HG03064 (cell line): ENCODE measurements at regions not wholly inside any gene's neighbourhood (a gene's known extent, or its start where the extent isn't known, plus 50 kb on each side); places are given as distances from the start of the nearest gene placed in this dataset.

Experiments used
- ATAC-seq: cut with Tn5 transposase; IDR thresholded peaks from one replicate; pipeline ENCODE4 v1.9.1; 2021; ENCODE audit warnings: low read depth; ENCODE audit not compliant: unreplicated experiment

DNA sequence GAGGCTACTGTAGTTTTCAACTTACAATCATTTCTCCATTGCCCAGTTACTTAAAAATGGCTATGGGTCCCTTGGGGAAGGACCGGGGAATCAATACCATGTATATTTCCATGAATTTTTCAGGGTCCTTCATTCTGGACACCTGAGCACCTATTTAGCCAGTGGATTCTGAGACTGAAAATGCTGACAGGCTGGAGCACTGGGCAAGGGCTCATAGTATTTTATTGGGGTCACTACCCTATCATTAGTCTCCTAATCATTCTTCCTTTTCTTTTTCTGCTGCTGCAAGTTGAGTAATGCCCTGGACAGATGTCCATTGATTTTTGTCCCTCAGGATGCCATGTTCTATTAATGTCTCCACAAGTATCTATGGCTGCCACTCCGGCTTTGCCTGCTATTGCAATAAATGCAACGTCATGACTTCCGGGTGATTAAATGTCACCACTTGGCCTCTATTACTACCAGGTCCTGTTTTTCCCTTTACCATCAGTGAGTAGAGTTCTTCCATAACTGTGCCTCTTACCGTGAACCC is 279.3 kb upstream of the FBXL7 start:
- ATAC-seq, result no peak

DNA sequence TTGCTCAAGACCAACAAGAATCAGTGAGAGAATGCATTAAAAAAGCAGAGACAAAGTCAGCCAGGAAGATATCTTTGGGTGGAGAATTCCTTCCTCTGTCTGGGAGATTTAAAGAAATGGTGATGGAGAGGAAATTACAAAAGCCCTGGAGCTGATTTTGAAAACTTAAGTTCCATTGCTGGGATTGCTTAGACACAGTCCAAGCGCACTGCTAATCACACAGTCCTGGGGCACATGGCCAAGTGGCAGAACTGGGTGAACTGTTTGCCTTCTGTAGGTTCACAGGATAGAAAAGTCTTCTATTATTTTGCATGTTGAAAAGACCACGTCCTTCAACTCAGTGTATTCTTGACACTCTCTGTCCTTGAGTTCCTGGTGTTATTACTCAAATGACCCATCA is 284.9 kb upstream of the FBXL7 start:
- ATAC-seq, result no peak

DNA sequence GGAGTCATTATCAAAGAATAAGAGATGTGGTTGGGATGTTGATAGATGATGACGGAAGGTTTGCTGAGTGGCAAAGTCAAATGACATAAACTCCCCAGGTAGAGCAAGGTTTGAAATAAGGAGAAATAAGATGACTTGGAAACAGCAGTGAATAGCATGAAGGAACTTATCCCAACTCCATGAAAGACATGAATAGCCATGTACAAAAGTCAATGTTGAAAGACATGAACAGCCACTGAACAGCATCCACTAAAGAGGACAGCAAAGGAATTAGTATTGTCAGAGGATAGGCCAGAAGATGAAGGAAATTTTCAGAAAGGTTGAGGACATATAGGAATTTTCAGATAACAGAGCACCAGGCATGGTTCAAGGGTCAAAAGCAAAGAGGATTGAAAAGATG is 286.0 kb upstream of the FBXL7 start:
- ATAC-seq, result no peak

DNA sequence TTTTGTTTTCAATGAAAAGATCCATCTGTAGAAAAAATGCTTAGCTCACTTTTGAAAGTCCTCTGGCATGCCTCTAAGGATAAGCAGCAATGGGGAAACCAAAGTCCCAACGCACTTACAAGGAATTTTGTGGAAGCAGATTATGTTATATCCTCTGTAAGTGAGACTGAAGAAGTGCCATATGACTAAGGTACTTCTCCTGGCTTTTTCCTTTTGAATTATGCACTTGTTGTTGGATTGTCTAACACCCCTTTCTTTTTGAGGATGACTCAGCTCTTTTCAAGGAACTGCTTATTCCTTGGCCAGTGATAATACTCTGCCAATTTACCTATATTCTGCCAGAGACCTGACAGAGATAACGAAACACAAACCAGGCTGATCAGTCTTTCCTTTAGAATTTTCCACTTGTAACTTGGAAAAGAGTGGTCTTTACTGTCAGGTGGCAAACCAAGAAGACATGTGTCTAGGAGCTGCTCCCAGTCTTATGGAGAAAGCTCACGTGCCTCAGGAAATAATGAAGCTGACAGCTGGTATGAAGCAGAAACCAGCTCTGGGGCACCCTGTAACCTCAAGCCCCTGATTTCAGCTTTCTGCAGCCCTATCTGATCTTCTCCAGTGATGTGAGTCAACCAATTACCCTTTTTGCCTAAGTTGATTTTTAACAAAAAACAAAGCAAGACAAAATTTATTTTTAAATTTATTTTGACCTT is 290.8 kb upstream of the FBXL7 start:
- ATAC-seq, result no peak

DNA sequence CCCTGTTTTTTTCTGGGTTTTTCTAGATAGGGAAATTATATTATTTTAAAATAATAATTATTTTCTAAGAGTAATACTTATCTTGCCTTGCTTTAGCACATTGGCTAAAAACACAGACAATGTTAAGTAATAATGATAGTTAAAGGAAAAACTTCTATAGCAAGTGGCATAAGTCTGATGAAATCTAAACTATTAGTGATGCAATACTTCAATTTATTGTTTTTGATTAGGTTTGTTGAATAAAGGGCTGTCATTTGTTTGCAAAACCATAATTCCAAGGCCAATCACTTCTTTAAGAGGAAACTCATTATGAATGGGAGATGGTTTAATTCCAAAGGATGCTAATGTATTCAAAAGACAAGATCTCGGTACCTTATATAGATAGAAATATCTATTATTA is 293.8 kb upstream of the FBXL7 start:
- ATAC-seq, result no peak

DNA sequence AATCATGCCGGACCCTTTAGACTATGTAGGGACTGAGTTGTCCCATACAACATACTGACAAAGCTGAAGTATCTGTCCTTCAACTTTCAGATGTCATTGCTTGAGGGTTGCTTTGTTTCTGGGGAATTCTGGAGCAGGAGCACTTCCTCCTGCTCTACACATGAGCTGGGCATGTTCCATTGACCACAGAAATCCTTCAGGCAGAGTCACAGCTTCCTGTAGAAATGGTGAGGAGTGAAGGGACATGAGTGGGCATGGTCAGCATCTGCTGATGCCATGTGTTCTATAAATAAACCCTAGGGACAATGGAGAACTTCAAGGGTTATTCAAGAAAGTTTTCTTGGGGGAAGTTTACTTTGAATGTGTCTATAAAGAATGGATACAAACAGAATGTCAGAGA is 296.6 kb upstream of the FBXL7 start:
- no peak for ATAC-seq

DNA sequence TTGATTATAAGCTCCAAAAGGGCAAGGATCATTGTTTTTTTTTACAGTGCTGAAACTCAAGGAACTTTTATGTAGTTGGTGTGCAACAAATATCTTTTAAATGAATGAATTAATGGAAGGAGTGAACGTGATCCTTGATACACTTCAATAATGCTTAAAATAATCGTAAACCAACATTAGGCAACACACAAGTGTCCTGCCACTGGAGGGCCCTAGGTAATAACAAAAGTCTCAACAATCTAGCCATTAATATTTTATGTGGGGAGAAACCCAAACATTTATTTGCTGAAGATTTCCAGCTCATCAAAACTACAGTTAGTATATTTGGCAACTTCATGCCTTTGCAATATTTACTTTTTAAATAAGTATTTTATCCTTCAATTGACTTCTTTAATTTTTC is 309.0 kb upstream of the FBXL7 start:
- no peak for ATAC-seq

DNA sequence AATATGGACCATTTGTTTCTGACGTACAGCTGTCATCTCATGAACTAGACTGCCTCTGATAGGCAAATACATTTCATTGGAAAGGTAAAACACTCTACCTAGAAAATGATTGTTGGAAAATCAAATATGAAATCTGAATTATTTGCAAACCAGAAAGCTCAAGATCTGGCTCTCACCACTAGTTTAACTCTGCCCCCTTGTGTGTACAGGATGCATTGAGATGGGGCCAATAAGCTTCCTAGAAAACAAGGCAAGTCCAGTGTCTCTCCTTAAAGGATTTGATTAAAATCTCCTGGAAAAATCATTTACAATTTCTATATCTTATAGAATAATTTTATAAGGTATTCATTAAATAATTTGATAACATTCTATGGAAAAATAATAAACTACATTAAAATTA is 311.9 kb upstream of the ANKH start:
- no peak for ATAC-seq

DNA sequence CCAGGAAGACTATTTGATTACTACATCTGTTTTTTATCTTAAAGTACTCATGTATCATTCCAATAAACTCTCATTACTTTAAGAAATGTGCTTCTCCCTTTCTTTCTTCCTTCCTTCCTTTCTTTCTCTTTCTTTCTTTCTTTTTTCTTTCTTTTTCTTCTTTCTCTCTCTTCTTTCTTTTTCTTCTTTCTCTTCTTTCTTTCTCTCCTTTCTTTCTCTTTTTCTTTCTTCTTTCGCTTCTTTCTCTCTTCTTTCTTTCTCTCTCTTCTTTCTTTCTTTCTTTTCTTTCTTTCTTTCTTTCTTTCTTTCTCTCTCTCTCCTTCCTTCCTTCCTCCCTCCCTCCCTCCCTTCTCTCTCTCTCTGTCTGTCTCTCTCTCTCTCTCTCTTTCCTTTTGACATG is 298.6 kb upstream of the ANKH start:
- no peak for ATAC-seq

DNA sequence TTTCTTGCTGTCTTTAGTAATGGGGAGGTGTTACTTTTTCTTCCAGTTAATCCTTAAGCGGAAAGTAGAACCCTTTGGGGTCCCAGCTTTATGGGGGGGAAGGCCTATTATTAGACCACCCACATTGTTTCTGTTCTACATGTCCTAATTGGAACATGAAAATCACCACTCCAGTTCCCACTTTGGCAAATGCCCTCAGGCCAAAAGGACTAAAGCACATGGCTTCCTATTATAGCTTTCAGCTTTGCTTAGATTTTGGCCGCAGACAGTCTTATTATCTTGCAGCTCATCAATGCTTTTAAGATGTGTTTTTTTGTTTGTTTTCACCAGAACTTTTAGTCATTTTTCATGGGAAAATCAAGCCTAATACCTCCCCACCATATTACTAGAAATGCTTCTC is 296.8 kb upstream of the ANKH start:
- ATAC-seq, result no peak

DNA sequence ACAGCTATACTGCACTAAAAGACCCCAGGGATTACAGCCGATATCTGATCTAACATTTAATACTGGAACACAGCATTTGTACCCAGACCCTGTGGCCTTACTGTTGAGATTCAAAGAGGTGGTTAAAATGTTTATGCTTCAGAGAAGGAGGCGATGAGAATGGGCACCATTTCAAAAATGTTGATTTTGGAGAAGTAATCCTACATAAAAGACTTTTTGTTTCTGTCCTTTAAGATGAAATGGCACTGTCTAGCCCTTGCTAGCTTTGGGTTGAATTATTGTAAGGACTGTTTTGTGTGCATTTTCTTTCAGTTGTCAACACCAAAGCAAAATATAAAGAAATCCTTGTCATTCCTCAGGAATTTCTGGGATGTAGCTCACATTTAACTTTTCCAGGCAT is 288.5 kb upstream of the ANKH start:
- ATAC-seq, result no peak

DNA sequence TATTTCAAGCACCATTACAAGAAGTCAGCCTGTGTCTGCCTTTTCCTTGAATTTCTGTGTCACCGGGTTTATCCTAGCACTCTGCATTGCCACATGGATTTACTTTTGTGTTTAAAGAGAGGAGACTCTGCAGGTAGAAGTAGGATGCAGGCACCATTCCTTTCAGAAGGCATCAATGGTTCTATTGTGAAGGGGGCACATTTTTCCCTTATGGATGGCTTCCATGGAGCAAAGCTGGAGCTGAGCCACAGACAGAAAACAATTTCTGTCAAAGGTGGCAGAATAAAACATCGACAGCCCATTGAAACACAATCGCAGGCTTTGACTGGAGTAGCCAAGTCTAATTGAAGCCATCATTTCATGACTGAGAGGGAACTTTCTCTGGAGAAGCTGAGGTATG is 288.0 kb upstream of the ANKH start:
- ATAC-seq, result no peak

DNA sequence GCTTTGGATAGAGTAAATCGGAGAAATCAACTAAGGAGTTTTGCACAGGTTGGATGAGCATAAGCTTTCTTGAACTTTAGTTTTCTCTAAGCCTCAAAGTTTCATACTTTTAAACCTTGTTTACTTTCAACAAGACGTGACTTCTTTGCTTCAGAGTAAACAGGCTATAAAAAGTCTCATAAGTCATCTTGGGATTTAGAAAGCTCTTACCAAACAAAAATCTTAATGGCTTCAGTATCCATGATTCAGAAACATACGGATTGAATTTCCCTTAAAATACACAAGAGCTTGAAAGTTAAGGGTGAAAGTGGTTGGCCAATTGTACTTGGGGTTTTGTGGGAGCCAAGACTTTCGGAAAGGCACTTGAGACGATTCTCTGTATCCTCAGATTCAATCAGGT is 270.9 kb upstream of the ANKH start:
- ATAC-seq, result no peak

DNA sequence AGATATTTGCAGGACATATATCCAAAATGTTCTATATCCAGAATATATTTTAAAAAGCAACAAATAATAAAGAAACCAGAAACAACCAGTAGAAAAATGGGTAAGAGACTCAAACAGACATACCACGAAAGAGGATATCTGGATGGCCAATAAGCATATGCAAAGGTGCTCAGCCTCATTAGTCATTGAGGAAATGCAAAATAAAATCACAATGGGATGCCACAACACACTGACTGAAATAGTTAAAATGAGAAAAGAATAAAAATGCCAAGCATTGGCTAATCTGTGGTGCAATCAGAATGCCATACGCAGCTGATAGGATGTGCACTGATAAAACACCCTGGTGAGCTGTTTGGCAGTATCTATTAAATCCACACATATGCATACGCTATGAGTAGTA is 265.8 kb upstream of the ANKH start:
- ATAC-seq, result no peak

DNA sequence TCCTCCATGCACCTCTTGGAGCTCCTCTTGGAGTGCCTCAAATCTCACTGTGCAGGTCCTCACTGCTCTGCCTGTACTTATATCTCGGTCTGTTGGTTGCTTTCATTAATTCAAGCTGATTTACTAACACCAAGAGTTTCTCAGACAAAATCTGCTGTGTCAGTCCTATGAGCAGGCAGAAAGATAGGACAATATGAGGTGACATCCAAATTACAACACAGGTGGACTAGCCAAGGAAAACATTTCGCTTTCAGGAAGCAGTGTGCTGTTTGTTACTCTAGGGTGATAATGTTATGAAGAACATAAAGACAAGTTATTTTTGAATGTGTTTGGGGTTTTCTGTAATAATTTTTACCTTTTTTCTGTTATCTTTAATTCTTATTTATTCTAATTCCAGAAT is 264.1 kb upstream of the ANKH start:
- no peak for ATAC-seq

DNA sequence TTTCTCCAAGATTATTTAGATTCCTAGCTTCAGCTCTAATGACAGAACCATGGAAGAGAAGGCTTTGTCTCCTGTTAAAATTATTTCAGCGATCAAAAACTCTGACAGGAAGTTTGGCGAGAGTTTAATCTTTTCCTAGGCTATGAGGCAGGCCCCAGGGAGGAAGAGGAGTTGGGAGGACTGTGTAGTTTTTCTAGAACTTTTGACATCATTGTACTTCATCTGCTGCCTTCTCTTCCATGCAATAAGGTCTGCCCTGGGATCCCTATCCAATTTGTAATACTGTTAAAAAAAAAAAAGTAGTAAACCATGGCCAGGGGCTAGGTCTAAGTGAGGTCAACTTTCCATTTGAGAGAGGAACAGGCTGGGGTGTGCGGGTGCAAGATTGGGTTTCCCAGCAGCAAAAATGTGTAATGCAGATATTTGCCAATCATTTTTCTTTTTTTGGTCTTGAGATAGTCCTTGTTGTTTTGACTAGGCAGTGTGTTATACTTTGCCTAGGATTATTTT is 261.9 kb upstream of the ANKH start:
- ATAC-seq, result no peak

DNA sequence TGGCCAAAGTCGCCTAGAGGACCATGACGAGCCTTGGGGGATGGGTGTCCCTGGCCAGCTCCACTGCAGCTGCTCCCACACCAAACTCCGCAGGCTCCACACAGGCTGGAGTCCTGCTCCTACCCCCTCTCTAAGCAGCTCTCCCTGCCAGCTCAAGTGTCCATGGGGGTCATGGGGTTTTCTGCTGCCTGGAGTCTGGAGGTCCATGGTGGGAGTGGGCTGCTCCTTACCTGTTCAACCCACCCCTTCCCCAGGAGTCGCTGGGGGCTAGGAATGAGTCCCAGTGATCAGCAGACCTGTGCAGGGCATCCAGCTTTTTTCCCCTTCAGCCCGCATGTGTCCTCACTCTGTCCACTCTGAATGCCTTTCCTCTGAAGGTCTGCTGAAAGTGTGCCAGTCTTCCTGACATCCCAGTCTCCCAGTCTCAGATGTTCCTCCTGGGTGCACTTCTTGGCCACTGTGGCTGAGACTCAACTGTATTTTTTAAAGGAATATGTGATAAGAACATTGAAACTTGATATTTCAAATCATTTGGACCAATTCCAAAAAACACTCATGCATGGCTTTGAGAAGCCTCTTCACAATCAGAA is 261.3 kb upstream of the ANKH start:
- ATAC-seq, result no peak

DNA sequence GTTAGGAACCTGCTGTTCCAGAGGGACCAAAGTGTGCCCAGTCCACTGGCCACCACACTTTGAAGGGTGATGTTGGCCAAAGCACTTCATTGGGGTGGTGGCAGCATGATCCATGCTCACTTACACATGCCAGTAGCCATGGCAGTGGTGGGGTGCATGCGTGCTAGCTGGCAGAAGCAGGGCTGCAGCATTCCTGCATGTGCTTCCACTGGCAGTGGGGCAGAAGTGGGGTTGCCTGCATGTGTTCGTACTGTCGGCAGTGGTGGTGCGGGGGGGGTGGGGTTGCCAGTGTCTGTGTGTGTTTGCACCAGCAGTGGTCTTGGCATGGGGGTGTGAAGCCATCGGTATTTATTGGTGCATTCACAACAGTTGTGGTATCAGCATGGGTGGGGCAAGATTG is 260.3 kb upstream of the ANKH start:
- no peak for ATAC-seq

DNA sequence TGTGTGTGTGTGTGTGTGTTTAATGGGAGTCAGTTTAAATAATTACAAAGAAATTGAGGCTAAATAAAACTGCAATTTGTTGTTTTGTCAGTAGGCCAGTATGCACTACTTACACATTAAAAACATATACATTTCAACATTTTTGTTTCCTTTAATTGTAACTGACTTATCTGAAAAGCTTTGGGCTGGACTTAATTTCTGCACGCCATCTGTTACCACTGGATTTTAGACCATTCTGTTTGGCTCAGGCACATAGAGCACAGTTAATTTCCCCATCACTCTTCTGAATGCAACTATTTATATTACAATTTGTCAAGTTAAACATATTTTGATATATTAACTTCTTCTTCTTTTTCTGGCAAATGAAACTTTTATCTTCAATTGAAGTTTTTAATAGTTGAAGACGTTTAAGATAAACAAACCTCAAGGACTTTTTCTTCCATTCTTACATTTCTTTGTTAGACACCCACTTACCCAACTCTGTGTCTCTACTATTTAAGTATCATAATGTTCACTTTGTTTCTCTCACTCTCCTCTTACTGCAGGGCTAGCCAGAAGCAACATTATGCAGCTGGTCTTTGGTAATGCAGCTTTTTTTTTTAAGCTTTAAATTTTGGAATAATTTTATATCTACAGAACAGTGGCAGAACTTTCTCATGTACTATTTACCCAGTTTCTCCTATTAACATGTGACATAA is 253.4 kb upstream of the ANKH start:
- ATAC-seq, result no peak

DNA sequence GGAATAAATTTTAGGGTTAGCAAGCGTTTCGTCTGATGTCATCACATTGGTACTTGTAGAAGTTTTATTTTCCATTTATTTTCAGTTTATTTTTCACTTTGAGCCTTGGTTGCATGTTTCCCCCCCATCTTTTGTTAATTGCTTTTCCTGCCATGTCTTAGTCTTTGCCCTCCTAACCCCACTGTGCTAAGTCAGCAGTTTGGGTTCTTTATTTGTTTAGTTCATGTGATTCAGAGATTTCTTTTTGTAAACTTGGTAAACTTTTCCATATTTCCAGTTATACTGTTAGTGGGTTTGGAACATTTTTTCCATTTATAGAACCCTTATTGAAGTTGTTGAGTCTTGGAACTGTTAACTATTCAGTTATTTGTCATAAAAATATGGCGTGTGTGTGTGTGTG is 252.9 kb upstream of the ANKH start:
- ATAC-seq, result no peak

DNA sequence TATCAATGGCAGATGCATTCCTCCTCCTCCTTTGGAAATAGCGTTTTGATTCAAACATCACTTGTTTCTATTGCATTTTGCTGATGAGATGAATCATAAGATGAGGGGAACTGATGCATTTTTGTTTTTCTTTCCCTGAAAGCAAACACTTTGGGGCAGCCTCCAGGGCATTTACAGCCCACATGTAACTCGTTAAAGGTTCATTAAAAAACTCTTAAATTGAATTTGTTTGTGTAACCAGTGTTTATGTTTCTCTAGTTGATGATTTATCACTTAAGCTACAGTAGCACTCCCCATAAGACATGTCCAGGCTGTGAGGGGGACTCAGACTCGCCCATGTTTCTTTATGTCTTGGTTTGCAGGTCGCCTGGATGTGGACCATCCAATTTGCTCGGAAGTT is 246.1 kb upstream of the ANKH start:
- ATAC-seq, result no peak

DNA sequence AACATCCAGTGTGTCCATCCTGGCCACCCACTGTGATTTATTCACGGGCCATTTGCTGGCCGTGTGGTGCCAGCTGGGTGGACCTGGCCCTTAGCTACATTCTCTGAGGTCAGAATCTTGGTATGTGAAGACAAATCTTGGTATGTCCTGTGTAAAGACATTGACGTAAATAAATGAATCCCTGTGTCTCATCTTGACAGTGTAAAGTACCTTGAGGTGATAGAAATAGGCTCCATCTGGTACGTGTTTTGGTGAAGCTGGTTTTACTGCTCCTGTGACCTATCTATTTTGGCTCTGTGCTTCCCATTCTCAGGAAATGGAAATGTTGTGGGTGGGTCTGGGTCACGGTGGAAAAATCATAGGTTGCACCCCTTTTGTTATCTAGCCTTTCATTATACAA is 245.4 kb upstream of the ANKH start:
- no peak for ATAC-seq
